ENCODE measurements at regions not wholly inside any gene's neighbourhood (a gene's known extent, or its start where the extent isn't known, plus 50 kb on each side); places are given as distances from the start of the nearest gene placed in this dataset.
A peak's percentile ranks its signal among the peaks of the same experiment; 100 is the strongest.
"Not testable (repeated sequence)": the region's sequence is repeated elsewhere in the genome, so short reads cannot be mapped to it uniquely, and the experiment has no call there.

DNA sequence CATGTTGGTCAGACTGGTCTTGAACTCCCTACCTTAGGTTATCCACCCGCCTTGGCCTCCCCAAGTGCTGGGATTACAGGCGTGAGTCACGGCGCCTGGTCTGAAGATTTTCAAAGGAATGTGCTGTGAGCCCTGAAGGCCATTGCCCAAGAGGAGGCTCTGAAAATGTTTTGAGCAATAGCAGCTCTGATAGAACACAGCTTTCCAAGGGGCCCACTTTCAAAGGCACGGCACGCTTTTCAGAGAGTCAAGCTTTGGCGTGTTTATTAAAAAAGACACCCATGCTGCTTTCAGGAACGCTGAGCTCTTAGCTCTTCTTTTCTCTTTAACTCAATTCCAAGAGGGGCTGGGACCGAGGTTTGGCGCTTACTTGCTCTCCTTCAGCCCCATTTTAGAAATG lies 73.8 kb upstream of the CDON start:
- peak; percentile 78 to 94 for DNase-seq (ENCODE audit: low spot score in 2 of 2)
- intact Hi-C loops (cut with DNase I; ENCODE audit: low total_unique reads) = no loop called here
- WGBS, 2 donors = 53 to 59% methylated on average over 10 of the region's 10 CpGs
- TF ChIP-seq POLR2A (IDR thresholded peaks at IDR 0.05) = no peak
- TF ChIP-seq, protein P1, sequence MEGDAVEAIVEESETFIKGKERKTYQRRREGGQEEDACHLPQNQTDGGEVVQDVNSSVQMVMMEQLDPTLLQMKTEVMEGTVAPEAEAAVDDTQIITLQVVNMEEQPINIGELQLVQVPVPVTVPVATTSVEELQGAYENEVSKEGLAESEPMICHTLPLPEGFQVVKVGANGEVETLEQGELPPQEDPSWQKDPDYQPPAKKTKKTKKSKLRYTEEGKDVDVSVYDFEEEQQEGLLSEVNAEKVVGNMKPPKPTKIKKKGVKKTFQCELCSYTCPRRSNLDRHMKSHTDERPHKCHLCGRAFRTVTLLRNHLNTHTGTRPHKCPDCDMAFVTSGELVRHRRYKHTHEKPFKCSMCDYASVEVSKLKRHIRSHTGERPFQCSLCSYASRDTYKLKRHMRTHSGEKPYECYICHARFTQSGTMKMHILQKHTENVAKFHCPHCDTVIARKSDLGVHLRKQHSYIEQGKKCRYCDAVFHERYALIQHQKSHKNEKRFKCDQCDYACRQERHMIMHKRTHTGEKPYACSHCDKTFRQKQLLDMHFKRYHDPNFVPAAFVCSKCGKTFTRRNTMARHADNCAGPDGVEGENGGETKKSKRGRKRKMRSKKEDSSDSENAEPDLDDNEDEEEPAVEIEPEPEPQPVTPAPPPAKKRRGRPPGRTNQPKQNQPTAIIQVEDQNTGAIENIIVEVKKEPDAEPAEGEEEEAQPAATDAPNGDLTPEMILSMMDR (IDR thresholded peaks at IDR 0.05) = no peak
- no peak overlapping the region for H3K4me3 ChIP-seq (ENCODE audit: low read depth, poor library complexity, severe bottlenecking)

- intact Hi-C loops (cut with DNase I; ENCODE audit: low total_unique reads) = no loop called here
- TF ChIP-seq, protein P1 (IDR thresholded peaks at IDR 0.05) = no peak
- TF ChIP-seq POLR2A (IDR thresholded peaks at IDR 0.05) = no peak
- H3K4me3 ChIP-seq (ENCODE audit: low read depth, poor library complexity, severe bottlenecking) = no peak overlapping the region
- no peak for DNase-seq (ENCODE audit: low spot score in 2 of 2)
- 58 to 61% methylated on average over 20 of the region's 20 CpGs for WGBS, 2 donors
These were observed 72.8 kb upstream of the CDON start for GRCh38 chr11:126135235-126136176.

DNA sequence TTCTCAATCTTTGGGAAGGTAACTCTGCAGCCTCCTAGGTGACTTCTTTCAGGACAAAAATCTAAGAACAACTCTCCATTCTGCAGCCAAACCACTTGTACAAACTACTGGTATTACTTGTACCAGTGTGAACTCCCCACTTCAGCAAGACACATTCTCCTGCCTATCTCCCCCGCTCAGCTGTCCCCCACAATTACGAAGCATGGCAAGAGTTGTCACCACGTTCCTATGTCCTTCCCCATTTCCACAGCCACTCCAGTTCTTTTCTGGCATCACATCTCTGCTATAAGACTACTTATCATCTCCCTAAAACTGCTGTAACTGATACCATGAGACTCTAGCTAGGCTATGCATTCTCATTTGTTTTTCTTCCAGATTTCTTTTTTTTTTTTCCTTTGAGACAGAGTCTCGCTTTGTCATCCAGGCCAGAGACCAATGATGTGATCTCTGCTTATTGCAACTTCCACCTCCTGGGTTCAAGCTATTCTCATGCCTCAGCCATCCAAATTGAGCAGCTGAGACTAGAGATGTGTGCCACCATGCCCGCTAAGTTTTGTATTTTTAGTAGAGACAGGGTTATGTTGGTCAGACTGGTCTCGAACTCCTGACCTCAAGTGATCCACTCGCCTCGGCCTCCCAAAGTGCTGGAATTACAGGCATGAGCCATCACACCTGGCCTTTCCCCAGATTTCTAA lies 71.9 kb upstream of the CDON start:
- WGBS, 2 donors = 85 to 91% methylated on average over 8 of the region's 8 CpGs
- intact Hi-C loops (cut with DNase I; ENCODE audit: low total_unique reads) = no loop called here

GRCh38 chr11:126133901-126134300 lies 71.2 kb upstream of the CDON start:
- no peak for TF ChIP-seq POLR2A (IDR thresholded peaks at IDR 0.05)
- TF ChIP-seq, protein P1 (IDR thresholded peaks at IDR 0.05) = no peak
- no peak for DNase-seq (ENCODE audit: low spot score in 2 of 2)
- no peak overlapping the region for H3K4me3 ChIP-seq (ENCODE audit: low read depth, poor library complexity, severe bottlenecking)
- intact Hi-C loops (cut with DNase I; ENCODE audit: low total_unique reads) = no loop called here
- WGBS, 2 donors = 80 to 98% methylated on average over 8 of the region's 8 CpGs

More for the DNA sequence above, 71.9 kb upstream of the CDON start:
- H3K4me3 ChIP-seq (ENCODE audit: low read depth, poor library complexity, severe bottlenecking) = no peak overlapping the region
- DNase-seq (ENCODE audit: low spot score in 2 of 2) = no peak
- TF ChIP-seq POLR2A (IDR thresholded peaks at IDR 0.05) = no peak
- TF ChIP-seq, protein P1 (IDR thresholded peaks at IDR 0.05) = no peak

- TF ChIP-seq, protein P1 (IDR thresholded peaks at IDR 0.05) = no peak
- no peak for TF ChIP-seq POLR2A (IDR thresholded peaks at IDR 0.05)
- WGBS, 2 donors = 31 to 47% methylated on average over 3 of the region's 3 CpGs
- intact Hi-C loops (cut with DNase I; ENCODE audit: low total_unique reads) = no loop called here
- peak in 1 of 2 donors; percentile 68 for DNase-seq (ENCODE audit: low spot score in 2 of 2)
- H3K4me3 ChIP-seq (ENCODE audit: low read depth, poor library complexity, severe bottlenecking) = no peak overlapping the region
These were observed 69.7 kb upstream of the CDON start for GRCh38 chr11:126132319-126132718.

DNA sequence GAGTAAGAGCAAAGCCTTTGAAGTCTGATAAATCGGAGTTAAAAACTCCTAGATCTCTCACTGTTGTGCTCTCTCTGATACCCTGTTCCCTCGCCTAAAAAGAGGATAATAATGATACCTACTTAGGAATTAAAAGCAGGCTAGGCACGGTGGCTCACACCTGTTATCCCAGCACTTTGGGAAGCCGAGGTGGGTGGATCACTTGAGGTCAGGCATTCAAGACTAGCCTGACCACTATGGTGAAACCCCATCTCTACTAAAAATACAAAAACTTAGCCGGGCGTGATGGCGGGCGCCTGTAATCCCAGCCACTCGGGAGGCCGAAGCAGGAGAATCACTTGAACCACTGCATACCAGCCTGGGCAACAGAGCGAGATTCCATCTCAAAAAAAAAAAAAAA lies 68.1 kb upstream of the CDON start:
- DNase-seq (ENCODE audit: low spot score in 2 of 2); intact Hi-C loops (cut with DNase I; ENCODE audit: low total_unique reads); H3K4me3 ChIP-seq (ENCODE audit: low read depth, poor library complexity, severe bottlenecking): not testable (repeated sequence)
- 86 to 94% methylated on average over 11 of the region's 11 CpGs for WGBS, 2 donors

All from lower leg skin (tissue), 4 donors.